GM13977 (cell line): ENCODE measurements at regions not wholly inside any gene's neighbourhood (a gene's known extent, or its start where the extent isn't known, plus 50 kb on each side); places are given as distances from the start of the nearest gene placed in this dataset.

Experiments used
- DNase-seq: peaks from one replicate; pipeline ENCODE4 v3.0.0; 2012; ENCODE audit warnings: low spot score
- CTCF ChIP-seq: IDR thresholded peaks from 2 replicates; pipeline ENCODE4 v1.5.1; 2012; ENCODE audit warnings: mild to moderate bottlenecking, control low read depth; ENCODE audit not compliant: insufficient read depth; ENCODE audit errors: extremely low read depth, missing control alignments
- in situ Hi-C: fragments of 300-500 bp; cut with MboI; formaldehyde crosslinking; loops from one replicate; pipeline ENCODE4 v1.12.0; 2022; ENCODE audit warnings: low sequenced_read_pairs, low pct_unique_long_range_greater_than_20kb, mixed read lengths, inconsistent platforms; ENCODE audit not compliant: unreplicated experiment

- no peak for TF ChIP-seq CTCF
- in situ Hi-C loops = no loop called here
- no peak for DNase-seq
Observed at GRCh38 chr2:114063346-114063745, 173.5 kb downstream of the ACTR3 start.

- no peak for TF ChIP-seq CTCF
- in situ Hi-C loops = no loop called here
- no peak for DNase-seq
Observed at GRCh38 chr2:114065731-114066130, 175.8 kb downstream of the ACTR3 start.

GRCh38 chr2:114066186-114066747 lies 176.4 kb downstream of the ACTR3 start:
- no peak for DNase-seq

GRCh38 chr2:114068438-114068837 lies 178.5 kb downstream of the ACTR3 start:
- TF ChIP-seq CTCF = no peak
- no peak for DNase-seq

More at GRCh38 chr2:114066186-114066747, 176.4 kb downstream of the ACTR3 start:
- in situ Hi-C loops = no loop called here
- no peak for TF ChIP-seq CTCF

GRCh38 chr2:114076961-114077360 lies 187.1 kb downstream of the ACTR3 start:
- no peak for DNase-seq
- TF ChIP-seq CTCF = no peak
- in situ Hi-C loops = no loop called here

More at GRCh38 chr2:114068438-114068837, 178.5 kb downstream of the ACTR3 start:
- in situ Hi-C loops = no loop called here

- in situ Hi-C loops = no loop called here
- TF ChIP-seq CTCF = no peak
- DNase-seq = no peak
Observed at GRCh38 chr2:114079366-114080004, 189.6 kb downstream of the ACTR3 start.
